Left renal pelvis (tissue), 4 donors: ENCODE measurements at regions not wholly inside any gene's neighbourhood (a gene's known extent, or its start where the extent isn't known, plus 50 kb on each side); places are given as distances from the start of the nearest gene placed in this dataset.
"Not testable (repeated sequence)": the region's sequence is repeated elsewhere in the genome, so short reads cannot be mapped to it uniquely, and the experiment has no call there.

Experiments used
- DNase-seq, 4 donors: peaks; one replicate each; pipeline ENCODE4 v3.0.0-alpha.2; 2013; ENCODE audit warnings: low read depth in 4 of 4, low spot score in 3 of 4

DNA sequence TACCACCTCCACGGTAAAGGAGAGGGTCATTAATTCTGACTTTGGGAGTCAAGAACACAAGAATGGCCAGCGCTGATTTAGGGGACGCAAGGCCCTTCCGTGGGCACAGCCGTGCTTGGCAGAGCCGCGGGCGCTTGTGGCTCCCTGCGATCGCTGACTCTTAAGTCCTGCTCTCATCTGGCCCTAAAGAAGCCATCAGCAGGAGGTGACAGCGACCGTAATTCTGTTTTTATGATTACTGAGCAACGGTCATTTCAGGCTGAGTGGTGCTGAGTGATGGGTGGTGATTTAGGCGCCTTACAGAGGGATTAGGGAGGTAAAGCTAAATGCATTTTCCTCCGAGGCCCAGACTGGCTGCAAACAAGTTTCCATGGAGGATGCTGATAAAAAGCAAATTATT is 364.6 kb upstream of the SULF2 start:
- DNase-seq: no peak

DNA sequence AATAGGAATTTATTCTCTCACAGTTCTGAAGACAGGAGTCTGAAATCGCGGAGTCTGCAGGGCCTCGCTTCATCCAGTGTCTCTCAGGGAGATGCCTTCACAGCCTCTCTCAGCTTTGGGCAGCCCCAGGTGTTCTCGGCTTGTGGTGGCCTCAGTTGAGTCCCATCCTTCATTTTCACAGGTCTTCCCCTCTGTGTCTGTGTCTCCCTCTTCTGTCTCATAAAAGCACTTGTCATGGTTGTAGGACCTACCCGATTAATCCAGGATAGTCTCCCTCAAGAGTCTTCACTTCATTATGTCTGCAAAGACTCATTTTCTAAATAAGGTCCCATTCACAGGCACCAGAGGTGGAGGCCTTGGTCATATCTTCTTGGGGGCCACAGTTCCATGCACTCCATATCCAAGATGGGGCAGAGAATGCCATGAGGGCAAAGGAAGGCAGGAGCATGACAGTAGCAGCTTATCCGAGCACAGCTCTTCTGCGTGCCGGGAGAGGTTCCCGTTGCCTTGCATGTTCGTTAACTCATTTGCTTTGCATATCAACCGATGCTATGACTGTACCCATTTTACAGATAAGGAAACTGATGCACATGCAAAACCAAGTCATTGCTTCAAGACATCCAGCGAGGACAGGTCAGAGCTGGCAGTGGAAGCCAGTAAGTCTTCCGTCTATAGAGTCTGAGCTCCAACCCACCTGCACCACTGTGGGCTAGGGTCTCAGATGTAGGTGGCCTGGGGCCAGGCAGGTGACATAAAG is 363.8 kb upstream of the SULF2 start:
- DNase-seq: no peak

DNA sequence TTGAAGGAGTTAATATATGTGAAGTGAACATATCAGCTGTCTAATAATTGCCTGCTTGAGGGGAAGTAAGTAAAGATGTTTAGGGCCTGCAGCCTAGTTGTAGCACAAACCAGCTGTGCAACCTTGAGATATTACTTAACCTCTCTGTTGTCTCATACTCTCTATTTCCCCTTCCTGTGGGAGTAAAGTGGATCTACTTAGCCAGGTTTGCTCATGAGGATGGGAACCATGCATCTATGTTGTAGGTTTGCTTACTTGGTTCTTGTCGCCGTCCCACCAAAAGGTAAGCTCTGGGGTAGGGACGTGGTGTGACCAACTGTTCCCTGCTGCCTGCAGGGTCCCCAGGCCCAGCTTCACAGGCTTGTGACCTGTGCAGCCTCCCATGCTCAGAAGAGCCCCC is 362.7 kb upstream of the SULF2 start:
- DNase-seq: no peak

DNA sequence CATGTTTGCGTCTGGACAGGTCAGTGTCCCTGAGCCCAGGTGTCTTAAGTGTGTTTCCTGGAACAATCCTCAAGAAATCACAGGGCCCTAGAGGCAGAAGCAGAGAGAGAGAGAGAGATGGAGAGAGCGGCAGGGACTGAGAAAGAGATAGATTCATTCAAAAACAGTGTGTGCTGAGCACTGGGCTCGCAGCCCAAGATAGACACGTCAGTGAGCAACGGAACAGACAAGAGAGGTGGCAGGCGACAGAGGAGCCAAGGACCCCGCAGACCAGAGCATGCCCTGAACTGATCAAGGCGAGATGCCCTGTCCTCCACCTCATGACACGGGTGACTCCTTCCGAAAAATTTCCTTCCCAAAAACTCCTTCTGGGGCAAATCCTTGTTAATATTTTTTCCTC is 362.0 kb upstream of the SULF2 start:
- no peak for DNase-seq

DNA sequence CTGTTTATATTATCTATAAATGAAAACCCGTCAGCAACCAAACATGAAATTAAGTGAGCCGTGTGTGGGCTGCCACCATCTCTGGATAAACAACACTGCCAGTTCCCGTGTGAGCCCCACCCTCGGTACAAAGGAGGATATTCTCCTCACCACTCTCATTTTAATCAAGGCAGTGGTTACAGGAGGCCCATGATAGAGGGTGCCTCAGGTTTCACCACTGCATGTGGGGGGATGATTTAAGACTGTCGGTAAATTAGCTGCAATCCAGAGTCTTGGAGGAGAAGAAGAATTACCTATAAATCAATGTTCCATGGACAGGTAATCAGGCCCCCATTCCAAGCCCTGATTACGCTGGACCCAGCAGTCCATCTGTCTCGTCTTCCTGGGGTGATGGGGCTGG is 361.6 kb upstream of the SULF2 start:
- no peak for DNase-seq

DNA sequence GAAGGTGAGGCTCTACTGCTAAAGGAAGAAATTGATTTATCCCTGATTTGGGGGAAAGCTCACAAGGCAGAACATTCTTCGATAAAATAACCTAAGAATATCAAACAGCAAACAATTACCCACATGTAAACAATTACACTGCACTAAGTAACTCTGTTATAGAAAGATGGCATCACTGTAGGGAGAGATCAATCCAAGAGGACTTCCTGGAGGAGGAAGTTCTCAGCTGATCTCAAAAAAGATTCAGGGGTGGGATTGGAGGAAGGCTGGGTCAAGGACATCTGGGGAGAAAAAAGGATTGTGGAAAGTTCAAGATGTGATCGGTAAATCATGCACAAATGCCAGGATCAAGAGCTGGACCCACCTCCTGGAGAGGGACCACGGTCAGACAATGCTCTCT is 361.0 kb upstream of the SULF2 start:
- DNase-seq: no peak

DNA sequence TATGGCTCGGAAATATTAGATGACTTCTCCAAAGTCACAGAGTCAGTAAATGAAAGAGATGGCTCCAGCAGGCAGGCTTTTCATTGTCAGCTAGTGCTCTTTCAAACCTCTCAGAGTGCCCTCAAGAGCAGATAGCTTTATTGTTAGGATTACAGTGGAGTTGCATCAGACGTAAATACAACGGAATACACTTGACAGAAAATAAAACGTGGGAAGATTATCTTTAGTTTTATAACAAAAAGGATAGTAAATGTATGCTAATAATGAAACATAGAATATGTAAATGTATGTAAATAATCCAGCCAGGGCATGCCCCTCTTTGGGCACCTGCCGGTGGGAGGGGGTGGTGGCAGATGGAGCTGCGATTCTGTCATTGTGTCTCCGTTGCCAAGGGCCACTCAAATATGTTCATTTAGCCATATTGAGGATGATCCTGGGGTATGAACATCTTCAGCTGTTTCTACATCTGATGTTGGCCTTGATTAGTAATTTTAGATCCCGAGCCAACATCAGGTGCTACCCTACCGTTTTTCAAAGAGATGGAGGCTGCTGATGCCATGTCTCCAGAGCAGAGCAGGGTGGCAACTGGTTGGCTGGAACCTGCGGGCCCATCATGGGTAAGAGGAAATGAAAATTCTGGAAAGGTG is 358.3 kb upstream of the SULF2 start:
- DNase-seq: no peak

DNA sequence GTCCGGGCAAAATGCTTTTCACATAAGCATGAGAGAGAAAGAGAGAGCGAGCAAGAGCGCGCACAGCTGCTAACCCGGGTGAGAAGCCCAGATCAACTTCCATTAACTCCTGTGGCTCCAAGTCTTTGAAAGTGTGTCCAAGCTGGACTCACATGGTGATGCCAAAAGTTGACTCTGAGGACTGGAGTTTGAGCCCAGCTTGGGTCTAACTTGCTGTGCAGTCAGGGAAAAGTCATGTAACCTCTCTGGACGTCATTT is 357.2 kb upstream of the SULF2 start:
- DNase-seq: no peak

DNA sequence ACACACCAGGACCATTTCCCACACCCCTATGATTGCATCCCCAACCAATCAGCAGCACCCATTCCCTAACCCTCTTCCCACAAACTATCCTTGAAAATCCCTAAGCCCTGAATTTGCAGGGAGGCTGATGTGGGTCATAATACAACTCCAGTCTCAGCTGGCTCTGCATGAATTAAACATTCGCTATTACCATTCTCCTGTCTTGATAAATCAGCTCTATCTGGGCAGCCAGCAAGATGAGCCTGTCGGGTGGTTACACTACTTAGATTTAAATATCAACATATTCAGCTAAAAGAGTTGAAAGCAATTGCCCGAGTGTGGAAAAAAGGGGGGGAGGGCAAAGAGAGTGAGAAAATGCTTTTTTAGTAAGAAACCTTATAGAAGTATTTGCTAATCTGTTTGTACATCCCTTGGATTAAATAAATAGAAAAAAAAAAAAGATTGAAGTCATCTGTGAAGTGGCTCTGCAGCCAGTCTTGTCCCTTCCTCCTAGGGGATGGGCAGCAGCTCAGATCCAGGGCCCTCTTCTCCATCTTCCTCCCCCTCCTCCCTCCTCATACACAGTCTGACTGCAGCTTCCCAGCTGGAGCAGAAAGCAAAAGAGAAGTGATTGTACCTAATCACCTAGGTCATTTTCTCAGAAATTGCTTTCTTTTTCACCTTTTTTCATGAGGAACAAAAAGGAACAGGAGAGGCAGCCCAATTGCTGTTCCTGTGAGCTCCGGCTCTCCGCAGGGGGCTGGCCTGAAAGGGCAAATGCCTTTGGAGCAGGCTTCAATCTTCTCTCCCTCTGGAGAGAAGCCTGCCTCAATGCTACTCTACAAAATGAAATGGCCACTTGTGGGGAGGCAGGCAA is 356.6 kb upstream of the SULF2 start:
- DNase-seq: no peak

DNA sequence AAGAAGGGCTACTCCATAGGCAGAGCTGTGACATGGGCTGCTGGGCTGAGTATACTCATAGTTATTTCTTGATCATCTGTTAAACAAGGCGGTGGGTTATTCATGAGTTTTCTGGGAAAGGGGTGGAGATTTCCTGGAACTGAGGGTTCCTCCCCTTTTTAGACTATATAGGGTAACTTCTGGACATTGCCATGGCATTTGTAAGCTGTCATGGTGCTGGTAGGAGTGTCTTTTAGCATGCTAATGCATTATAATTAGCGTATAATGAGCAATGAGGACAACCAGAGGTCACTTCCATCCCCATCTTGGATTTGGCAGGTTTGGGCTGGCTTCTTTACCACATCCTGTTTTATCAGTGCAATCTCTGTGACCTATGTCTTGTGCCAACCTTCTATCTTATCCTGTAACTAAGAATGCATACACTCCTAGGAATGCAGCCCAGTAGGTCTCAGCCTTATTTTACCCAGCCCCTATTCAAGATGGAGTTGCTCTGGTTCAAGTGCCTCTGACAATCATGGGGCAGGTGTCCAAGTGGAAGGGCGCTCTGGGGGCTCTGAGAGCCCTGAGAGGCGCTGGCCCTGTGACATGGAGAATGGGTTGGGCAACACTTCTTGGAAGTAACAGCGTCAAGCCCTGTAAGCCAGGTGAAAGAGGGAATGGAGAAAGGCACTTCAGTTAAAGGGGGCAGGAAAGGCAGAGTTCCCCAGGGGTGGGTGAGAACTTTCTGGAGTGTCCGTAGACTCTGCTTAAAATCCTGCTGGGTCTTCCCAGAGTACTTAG is 354.2 kb upstream of the SULF2 start:
- DNase-seq: no peak

DNA sequence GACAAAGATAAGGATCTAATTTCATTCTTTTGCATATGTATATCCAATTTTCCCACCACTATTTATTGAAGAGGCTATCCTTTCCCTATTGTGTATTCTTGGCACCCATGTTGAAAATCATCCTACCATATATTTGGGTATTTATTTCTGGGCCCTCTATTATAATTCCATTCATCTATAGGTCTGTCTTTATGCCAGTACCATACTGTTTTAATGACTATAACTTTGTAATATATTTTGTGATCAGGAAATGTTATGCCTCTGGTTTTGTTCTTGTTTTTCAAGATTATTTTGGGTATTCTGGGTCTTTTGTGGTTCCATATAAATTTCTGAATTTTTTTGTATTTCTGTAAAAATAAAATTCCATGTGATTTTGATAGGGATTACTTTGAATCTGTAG is 347.6 kb upstream of the SULF2 start:
- no peak for DNase-seq

DNA sequence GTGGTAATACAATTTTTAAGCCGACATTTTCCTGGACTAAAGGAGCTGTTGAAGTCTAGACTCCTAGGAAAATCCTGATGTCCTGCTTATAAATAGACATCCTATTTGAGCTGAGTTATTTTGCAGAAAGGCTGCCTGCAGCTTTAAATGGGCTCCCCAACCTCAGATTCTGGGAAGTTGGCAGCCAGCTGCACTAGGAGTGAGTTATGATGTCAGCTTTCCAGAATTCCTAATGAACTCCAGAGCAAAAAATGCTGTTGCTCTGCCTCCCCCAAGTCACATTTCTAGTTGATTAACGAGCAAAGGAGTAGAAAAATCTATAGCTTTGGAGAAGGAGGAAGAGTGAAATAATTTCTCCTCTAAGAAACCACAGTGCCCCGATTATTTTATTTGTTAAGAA is 346.3 kb upstream of the SULF2 start:
- peak in 1 of 4 donors; percentile 56 for DNase-seq

DNA sequence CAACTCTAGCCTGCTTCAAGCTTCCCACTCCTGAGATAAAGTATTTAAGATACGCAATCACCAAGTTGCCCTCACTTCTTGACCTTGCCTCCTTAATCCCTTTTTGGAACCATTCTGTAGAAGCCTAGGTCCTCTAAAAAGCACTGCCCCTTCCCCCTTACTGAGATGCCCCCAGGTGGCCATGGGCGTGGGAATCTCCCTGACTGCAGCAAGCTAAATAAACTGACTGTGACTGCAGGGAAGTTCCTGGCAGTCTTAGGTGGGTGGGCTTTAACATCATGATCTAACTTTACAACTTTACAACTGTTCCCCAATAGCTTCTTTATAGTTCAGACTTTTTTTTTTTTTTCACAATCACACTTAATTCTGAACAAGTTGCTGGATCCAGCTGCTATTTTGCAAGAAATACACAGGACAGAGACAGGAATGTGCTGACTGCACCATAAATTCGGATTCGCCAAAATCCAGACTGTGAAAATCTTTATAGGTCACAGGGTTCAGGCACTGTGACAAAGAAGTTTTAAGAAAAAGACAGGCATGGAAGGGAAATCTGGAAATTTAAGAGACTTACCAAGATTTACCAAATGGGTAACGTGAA is 344.2 kb upstream of the SULF2 start:
- DNase-seq: no peak

DNA sequence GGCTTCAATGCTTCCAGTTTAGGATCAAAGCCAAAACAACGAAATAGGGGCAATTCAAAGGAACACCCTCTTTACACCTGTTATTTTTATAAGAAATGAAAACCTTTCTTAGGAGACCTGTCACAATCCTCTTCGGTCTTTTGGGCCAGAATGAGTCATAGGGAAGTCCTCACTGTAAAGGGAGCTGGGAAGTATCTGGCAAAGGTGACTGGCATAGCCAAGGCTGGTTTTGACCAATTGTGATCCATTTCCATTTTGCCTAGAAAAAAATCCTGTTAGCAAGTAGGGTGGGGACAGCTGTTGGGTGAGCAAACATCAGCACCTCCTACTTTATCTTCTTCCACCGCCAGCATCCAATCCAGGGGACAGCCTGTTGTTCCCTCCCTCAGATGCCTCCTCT is 343.2 kb upstream of the SULF2 start:
- DNase-seq: no peak

DNA sequence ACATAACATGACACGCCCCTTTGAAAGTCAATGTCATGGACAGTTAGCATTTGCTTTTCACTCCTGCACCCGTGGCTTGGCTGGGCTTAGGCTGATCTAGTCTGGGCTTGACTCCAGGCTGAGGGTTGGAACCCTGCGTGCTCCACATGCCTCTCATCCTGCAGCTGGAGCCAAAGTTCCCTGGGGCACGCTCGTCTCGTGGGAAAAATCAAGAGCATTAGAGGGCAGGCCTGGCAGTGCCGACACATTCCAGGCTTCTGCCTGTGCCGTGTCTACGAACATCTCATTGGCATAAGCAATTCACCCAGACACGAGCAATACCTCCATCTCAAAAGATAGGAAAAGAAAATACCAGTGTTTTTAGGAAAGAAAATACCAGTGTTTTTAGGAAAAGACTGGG is 342.7 kb upstream of the SULF2 start:
- not testable (repeated sequence) for DNase-seq

DNA sequence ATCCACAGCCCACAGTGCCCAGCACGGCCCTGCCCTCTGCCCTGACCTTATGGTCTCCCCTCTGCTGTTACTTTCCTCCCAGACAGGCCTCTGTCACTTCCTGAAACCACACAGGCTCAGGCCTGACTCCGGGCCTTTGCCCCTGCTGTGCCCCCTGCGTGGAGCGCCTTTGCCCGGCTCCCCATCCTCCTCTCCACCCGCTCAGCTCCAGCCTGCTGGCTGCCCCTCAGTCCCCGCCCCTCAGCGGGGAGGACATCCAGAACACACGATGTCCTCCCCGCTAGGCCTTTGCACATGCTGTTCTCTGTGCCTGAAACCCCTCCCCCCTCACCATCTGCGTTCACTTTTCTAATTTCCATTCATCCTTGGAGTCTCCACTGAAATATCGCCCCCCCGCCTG is 341.9 kb upstream of the SULF2 start:
- DNase-seq: not testable (repeated sequence)

DNA sequence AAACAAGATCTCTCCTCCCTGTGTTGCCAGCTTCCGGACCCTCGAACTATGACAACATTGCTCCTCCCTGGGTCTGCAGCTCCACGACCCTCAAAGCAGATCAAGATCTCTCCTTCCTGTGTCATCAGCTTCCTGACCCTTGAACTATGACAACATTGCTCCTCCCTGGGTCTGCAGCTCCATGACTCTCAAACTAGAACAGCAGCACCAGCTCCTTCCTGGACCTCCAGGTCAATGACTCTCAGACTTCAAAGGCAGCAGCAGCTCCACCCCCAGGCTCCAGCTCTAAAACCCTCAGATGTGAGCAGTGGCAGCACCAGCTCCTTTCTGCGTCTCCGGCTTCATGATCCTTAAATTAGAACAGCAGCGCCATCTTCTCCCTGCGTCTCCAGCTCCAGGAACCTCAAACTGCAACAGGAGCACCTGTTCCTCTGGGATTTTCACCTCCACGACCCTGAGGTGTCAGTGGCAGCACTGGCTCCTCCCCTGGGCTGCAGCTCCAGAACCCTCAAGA is 341.0 kb upstream of the SULF2 start:
- no peak for DNase-seq

DNA sequence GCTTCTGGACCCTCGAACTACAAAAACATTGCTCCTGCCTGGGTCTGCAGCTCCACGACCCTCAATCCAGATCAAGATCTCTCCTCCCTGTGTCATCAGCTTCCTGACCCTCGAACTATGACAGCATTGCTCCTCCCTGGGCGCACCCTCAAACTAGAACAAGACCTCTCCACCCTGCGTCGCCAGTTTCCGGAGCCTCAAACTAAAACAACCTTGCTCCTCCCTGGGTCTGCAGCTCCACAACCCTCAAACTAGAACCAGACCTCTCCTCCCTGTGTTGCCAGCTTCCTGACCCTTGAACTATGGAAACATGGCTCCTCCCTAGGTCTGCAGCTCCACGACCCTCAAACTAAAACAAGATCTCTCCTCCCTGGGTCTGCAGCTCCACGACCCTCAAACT is 339.7 kb upstream of the SULF2 start:
- no peak for DNase-seq

DNA sequence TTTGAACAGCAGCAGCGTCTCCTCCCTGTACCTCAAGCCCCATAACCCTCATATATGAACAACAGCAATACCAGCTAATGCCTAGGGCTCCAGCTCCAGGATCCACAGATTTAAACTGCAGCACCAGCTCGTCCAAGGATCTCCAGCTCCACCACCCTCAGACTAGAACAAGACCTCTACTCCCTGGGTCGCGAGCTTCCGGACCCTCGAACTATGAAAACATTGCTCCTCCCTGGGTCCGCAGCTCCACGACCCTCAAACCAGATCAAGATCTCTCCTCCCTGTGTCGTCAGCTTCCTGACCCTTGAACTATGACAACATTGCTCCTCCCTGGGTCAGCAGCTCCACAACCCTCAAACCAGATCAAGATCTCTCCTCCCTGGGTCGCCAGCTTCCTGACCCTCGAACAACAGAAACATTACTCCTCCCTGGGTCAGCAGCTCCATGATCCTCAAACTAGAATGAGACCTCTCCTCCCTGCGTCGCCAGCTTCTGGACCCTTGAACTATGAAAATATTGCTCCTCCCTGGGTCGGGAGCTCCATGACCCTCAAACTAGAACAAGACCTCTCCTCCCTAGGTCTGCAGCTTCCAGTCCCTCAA is 339.0 kb upstream of the SULF2 start:
- no peak for DNase-seq

DNA sequence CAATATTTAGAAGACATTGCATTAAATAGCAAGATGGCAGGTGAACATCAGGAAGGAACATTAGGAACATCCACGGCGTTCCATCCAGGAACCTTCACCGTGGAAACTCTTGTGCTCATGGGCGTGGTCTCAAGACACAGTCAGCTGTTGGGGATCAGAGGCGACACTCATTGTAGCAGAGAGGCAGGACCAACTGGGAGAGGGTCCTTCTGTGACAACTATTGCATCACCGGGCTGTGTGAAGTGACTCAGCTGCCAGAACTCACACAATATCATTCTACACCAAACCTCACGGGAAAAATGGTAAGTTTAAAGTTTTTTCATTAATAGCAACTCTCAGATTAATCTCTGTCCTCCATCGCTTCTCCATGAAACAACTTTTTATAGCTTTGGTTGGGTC is 334.8 kb upstream of the SULF2 start:
- no peak for DNase-seq
